Immature natural killer cell (primary cell): ENCODE measurements at regions not wholly inside any gene's neighbourhood (a gene's known extent, or its start where the extent isn't known, plus 50 kb on each side); places are given as distances from the start of the nearest gene placed in this dataset.
"Not testable (repeated sequence)": the region's sequence is repeated elsewhere in the genome, so short reads cannot be mapped to it uniquely, and the experiment has no call there.

Experiments
- DNase-seq, 3 donors: peaks; one replicate each; pipeline ENCODE4 v3.0.0; 2022; ENCODE audit warnings: mixed read lengths in 1 of 3
- H3K27ac Mint-ChIP-seq, 6 donors: one replicate each; pipeline ENCODE4 v1.8.0; 2020; ENCODE audit warnings: mixed read lengths in 6 of 6, mild to moderate bottlenecking in 5 of 6, inconsistent platforms in 4 of 6, moderate library complexity in 3 of 6
- H3K27me3 Mint-ChIP-seq, 3 donors: one replicate each; pipeline ENCODE4 v1.8.0; 2020 to 2021; ENCODE audit warnings: low read depth in 3 of 3, mild to moderate bottlenecking in 3 of 3, mixed read lengths in 3 of 3, moderate library complexity in 3 of 3, inconsistent platforms in 1 of 3
- H3K36me3 Mint-ChIP-seq, 3 donors: one replicate each; pipeline ENCODE4 v1.8.0; 2020; ENCODE audit warnings: mixed read lengths in 3 of 3, inconsistent platforms in 2 of 3, mild to moderate bottlenecking in 2 of 3
- H3K4me1 Mint-ChIP-seq, 2 donors: one replicate each; pipeline ENCODE4 v1.8.0; 2020; ENCODE audit warnings: inconsistent platforms in 2 of 2, mild to moderate bottlenecking in 2 of 2, mixed read lengths in 2 of 2, moderate library complexity in 1 of 2
- H3K4me3 Mint-ChIP-seq, 5 donors: one replicate each; pipeline ENCODE4 v1.8.0; 2020; ENCODE audit warnings: mild to moderate bottlenecking in 5 of 5, mixed read lengths in 5 of 5, inconsistent platforms in 3 of 5, moderate library complexity in 3 of 5
- H3K9me3 Mint-ChIP-seq, 6 donors: one replicate each; pipeline ENCODE4 v1.8.0; 2020; ENCODE audit warnings: mild to moderate bottlenecking in 6 of 6, mixed read lengths in 6 of 6, inconsistent platforms in 4 of 6, moderate library complexity in 3 of 6

DNA sequence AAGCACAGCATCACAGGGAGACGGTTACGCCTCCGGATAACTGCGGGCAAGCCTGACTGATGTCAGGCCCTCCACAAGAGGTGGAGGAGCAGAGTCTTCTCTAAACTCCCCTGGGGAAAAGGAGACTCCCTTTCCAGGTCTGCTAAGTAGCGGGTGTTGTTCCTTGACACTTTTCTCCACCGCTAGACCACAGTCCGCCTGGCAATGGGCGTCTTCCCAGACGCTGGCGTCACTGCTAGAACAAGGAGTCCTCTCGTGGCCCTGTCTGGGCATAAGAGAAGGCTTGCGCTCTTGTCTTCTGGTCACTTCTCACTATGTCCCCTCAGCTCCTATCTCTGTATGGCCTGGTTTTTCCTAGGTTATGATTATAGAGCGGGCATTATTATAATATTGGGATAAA lies 808.5 kb upstream of the GRIA3 start:
- H3K27ac Mint-ChIP-seq, DNase-seq, H3K9me3 Mint-ChIP-seq, H3K4me1 Mint-ChIP-seq, H3K27me3 Mint-ChIP-seq, H3K4me3 Mint-ChIP-seq, H3K36me3 Mint-ChIP-seq: not testable (repeated sequence)

- Mint-ChIP-seq H3K36me3 (no peaks in the 10 kb centered on the region), H3K4me1 (no peaks in the 10 kb centered on the region), H3K27me3 (peaks cover 0 to 2% (median 0%) of the 10 kb centered on the region in 3 donors), H3K9me3 (peaks cover 0 to 7% (median 4%) of the 10 kb centered on the region in 6 donors), H3K4me3 (no peak overlapping the region), H3K27ac (no peak overlapping the region)
- DNase-seq = no peak
These were observed 795.1 kb upstream of the GRIA3 start for GRCh38 chrX:122389005-122389404.

- Mint-ChIP-seq H3K27ac (no peak overlapping the region), H3K36me3 (no peaks in the 10 kb centered on the region), H3K4me3 (no peak overlapping the region), H3K4me1 (no peaks in the 10 kb centered on the region), H3K9me3 (peaks cover 0 to 4% (median 0%) of the 10 kb centered on the region in 6 donors), H3K27me3 (peaks cover 0 to 1% (median 0%) of the 10 kb centered on the region in 3 donors)
- DNase-seq = no peak
These were observed 765.3 kb upstream of the GRIA3 start for GRCh38 chrX:122418758-122419157.

DNA sequence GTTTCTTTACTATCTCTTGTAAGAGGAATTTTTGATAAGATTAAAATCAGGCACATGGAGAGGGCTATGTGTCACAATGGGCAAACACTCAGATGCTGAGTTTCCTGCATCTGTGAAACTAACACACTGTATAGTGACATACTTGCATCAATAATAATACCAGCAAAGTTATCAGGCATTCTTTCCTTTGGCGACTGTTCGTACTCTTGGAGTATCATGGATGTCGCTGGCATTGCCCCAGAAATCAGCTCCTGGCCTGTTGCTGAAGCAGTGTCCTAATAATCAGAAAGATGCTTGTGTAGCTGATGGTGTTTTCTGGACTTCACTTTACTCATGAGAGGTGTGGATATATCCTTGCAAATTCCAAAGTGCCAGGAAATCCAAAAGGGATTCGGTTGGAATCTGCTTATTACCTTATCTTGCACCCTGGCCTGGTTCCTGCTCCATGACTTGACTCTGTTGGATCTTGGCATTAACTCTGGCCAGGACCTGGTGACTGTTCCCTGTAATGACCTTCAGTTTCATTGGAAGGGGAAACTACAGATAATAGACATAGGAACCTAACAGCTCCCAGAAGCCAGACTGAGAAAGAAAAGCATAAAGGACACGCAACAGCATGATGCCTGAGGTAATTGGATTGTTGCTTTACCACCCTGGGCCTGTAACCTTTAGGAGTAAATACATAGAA lies 762.5 kb upstream of the GRIA3 start:
- H3K4me3 Mint-ChIP-seq = no peak overlapping the region
- peaks cover 0 to 7% (median 0%) of the 10 kb centered on the region in 6 donors for H3K9me3 Mint-ChIP-seq
- no peaks in the 10 kb centered on the region for H3K36me3 Mint-ChIP-seq
- H3K27me3 Mint-ChIP-seq = peaks cover 1 to 3% (median 2%) of the 10 kb centered on the region in 3 donors
- DNase-seq = no peak
- H3K4me1 Mint-ChIP-seq = no peaks in the 10 kb centered on the region
- no peak overlapping the region for H3K27ac Mint-ChIP-seq

DNA sequence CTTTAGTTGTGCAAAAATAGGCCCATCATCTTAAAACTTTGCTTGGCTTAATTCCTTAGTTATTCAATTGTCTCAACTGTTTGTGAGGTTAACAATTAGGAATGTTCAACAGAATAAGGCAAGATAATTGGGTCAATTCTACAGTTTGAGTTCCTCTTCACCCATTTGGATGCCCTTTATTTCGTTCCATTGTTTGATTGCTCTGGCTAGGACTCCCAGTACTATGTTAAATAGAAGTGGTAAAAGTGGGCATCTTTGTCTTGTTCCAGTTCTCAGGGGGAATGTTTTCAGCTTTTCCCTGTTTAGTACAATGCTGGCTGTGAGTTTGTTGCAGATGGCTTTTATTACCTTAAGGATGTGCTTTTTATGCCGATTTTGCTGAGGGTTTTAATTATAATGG lies 761.5 kb upstream of the GRIA3 start:
- no peaks in the 10 kb centered on the region for H3K4me1 Mint-ChIP-seq
- H3K4me3 Mint-ChIP-seq = no peak overlapping the region
- no peaks in the 10 kb centered on the region for H3K36me3 Mint-ChIP-seq
- peaks cover 1 to 3% (median 2%) of the 10 kb centered on the region in 3 donors for H3K27me3 Mint-ChIP-seq
- no peak for DNase-seq
- peaks cover 0 to 7% (median 1%) of the 10 kb centered on the region in 6 donors for H3K9me3 Mint-ChIP-seq
- H3K27ac Mint-ChIP-seq = no peak overlapping the region

DNA sequence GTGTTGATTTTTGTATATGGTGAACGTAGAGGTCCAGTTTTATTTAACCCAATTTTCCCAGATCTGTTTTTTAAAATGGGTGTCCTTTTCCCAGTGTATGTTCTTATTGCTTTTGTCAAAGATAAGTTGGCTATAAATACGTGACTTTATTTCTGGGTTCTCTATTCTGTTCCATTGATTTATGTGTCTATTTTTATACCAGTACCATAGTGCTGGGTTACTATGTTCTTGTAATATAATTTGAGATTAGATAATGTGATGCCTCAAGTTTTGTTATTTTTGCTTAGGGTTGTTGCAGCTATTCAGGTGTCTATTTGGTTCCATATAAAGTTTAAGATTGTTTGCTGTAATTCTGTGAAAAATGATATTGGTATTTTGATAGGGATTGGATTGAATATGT lies 749.1 kb upstream of the GRIA3 start:
- DNase-seq = no peak
- Mint-ChIP-seq H3K4me3 (no peak overlapping the region), H3K27me3 (peaks cover 0 to 2% (median 2%) of the 10 kb centered on the region in 3 donors), H3K4me1 (no peaks in the 10 kb centered on the region), H3K27ac (no peak overlapping the region), H3K36me3 (no peaks in the 10 kb centered on the region), H3K9me3 (peaks cover 0 to 23% (median 7%) of the 10 kb centered on the region in 6 donors)

DNA sequence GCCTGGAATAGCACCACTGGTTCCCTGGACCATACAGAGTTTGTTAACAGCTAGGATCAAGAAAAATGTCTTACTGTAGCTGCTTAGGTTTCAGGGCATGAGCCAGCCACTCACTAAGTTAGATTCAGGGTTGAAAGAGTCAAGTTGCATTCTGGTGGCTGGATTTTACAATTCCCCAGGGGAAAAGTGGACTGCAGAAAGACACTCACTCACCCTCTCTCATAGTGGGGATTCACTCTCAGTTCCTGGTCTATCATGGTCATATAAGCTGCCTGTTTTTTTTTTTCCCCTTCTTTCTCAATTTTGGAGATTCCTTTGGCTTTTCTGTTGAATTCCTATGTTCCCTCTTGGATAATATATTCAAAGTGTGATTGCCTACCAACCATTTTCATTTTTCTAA lies 744.2 kb upstream of the GRIA3 start:
- no peaks in the 10 kb centered on the region for H3K4me1 Mint-ChIP-seq
- H3K27ac Mint-ChIP-seq = no peak overlapping the region
- H3K9me3 Mint-ChIP-seq = peaks cover 4 to 32% (median 6%) of the 10 kb centered on the region in 6 donors
- no peak overlapping the region for H3K4me3 Mint-ChIP-seq
- H3K36me3 Mint-ChIP-seq = no peaks in the 10 kb centered on the region
- no peak for DNase-seq
- H3K27me3 Mint-ChIP-seq = no peaks in the 10 kb centered on the region

DNA sequence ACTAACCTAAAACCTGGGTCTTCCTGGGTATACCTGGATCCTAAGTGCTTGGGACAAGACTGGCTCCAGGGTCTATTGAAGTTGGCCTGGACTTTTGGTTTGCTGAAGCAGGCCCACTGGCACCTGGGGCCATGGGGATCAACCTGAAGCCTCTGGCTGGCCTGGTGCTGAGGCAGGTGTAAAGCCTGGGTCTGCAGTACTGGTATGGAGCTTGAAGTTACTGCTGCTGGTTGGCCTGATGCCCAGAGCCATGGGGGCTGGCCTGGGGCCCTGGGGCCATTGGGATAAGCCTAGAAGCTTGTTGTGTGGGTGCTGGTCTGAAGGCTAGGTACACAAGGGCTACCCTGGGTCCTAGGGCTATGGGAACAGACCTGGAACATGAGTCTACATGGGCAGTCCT lies 743.2 kb upstream of the GRIA3 start:
- Mint-ChIP-seq H3K4me3 (no peak overlapping the region), H3K4me1 (no peaks in the 10 kb centered on the region), H3K27ac (no peak overlapping the region), H3K9me3 (peaks cover 4 to 32% (median 8%) of the 10 kb centered on the region in 6 donors), H3K36me3 (peaks cover 0 to 3% (median 0%) of the 10 kb centered on the region in 3 donors), H3K27me3 (no peaks in the 10 kb centered on the region)
- DNase-seq = no peak

GRCh38 chrX:122441451-122441850 lies 742.6 kb upstream of the GRIA3 start:
- H3K9me3 Mint-ChIP-seq = peaks cover 3 to 27% (median 6%) of the 10 kb centered on the region in 6 donors
- no peak overlapping the region for H3K4me3 Mint-ChIP-seq
- peaks cover 0 to 3% (median 0%) of the 10 kb centered on the region in 3 donors for H3K36me3 Mint-ChIP-seq
- H3K27me3 Mint-ChIP-seq = no peaks in the 10 kb centered on the region
- no peak for DNase-seq
- no peak overlapping the region for H3K27ac Mint-ChIP-seq
- H3K4me1 Mint-ChIP-seq = no peaks in the 10 kb centered on the region

GRCh38 chrX:122445466-122445865 lies 738.6 kb upstream of the GRIA3 start:
- peaks cover 0 to 3% (median 0%) of the 10 kb centered on the region in 3 donors for H3K36me3 Mint-ChIP-seq
- peaks cover 4 to 14% (median 9%) of the 10 kb centered on the region in 6 donors for H3K9me3 Mint-ChIP-seq
- no peak overlapping the region for H3K27ac Mint-ChIP-seq
- no peaks in the 10 kb centered on the region for H3K27me3 Mint-ChIP-seq
- H3K4me1 Mint-ChIP-seq = no peaks in the 10 kb centered on the region
- DNase-seq = no peak
- H3K4me3 Mint-ChIP-seq = no peak overlapping the region

DNA sequence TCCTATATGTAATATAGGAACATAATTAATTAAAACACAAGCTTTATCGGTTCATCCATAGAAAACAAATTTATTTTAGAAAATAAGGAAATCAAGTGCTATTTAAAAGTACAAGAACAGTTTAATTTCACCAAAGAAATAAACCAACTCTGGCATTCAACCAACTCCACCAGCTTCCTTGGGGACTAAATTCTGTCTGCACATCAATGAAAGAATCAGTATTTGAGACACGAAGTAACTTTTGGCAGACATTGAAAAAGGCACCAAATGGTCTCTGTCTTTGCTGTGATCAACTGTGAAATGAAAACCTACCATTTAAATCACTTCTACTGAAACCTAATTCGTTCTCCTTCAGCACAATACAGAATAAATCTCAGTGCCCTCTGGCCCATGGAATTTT lies 719.7 kb upstream of the GRIA3 start:
- no peak overlapping the region for H3K27ac Mint-ChIP-seq
- no peaks in the 10 kb centered on the region for H3K36me3 Mint-ChIP-seq
- no peaks in the 10 kb centered on the region for H3K27me3 Mint-ChIP-seq
- peaks cover 0 to 8% (median 0%) of the 10 kb centered on the region in 6 donors for H3K9me3 Mint-ChIP-seq
- no peak overlapping the region for H3K4me3 Mint-ChIP-seq
- no peaks in the 10 kb centered on the region for H3K4me1 Mint-ChIP-seq
- no peak for DNase-seq

GRCh38 chrX:122475306-122475705 lies 708.8 kb upstream of the GRIA3 start:
- no peak for DNase-seq
- Mint-ChIP-seq H3K27ac (no peak overlapping the region), H3K4me1 (no peaks in the 10 kb centered on the region), H3K9me3 (peaks cover 0 to 7% (median 3%) of the 10 kb centered on the region in 6 donors), H3K36me3 (no peaks in the 10 kb centered on the region), H3K27me3 (peaks cover 0 to 3% (median 0%) of the 10 kb centered on the region in 3 donors), H3K4me3 (no peak overlapping the region)

DNA sequence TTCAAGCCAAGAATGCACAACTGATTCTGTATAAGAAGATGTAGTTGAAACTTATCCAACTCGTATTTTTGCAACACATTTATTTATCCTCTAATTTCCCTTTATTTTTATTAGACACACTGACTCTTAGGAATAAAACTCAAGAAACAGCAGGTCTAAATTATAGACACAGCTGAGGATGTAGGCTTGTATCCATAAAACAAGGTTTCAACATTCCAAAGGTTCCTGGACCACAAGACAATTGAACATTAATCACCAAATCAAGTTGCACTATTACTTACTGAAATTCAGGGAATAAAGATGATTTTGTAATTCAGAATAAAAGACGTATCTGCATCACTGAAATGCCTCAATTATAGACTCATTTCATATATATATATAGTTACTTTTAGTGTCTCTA lies 683.5 kb upstream of the GRIA3 start:
- Mint-ChIP-seq H3K27ac (no peak overlapping the region), H3K4me1 (no peaks in the 10 kb centered on the region), H3K9me3 (peaks cover 0 to 12% (median 8%) of the 10 kb centered on the region in 6 donors), H3K27me3 (peaks cover 0 to 2% (median 0%) of the 10 kb centered on the region in 3 donors), H3K36me3 (no peaks in the 10 kb centered on the region), H3K4me3 (no peak overlapping the region)
- DNase-seq = no peak

DNA sequence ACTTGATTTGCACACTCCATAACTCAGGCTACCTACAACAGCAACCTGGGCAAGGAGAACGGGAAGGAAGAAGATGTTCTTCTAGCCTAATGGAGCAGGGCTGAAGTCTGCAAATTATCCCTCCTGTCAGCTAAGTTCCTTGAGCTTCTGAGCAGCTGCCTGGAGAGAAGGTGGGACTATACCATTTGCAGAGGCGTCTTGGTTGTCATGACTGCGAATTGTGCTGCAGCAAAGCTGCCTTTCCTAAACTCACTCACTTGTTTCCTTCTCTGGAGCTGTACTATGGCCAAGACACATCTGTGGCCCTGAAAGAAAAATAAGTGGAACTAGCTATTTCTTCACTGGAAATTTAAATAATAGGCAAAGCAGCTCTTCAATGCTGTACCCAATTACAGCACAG lies 682.4 kb upstream of the GRIA3 start:
- Mint-ChIP-seq H3K36me3 (no peaks in the 10 kb centered on the region), H3K4me3 (no peak overlapping the region), H3K9me3 (peaks cover 0 to 12% (median 8%) of the 10 kb centered on the region in 6 donors), H3K4me1 (no peaks in the 10 kb centered on the region), H3K27me3 (no peaks in the 10 kb centered on the region), H3K27ac (no peak overlapping the region)
- DNase-seq = no peak

- H3K36me3 Mint-ChIP-seq = no peaks in the 10 kb centered on the region
- no peak overlapping the region for H3K4me3 Mint-ChIP-seq
- H3K4me1 Mint-ChIP-seq = no peaks in the 10 kb centered on the region
- no peak overlapping the region for H3K27ac Mint-ChIP-seq
- no peak for DNase-seq
- peaks cover 0 to 14% (median 7%) of the 10 kb centered on the region in 6 donors for H3K9me3 Mint-ChIP-seq
- no peaks in the 10 kb centered on the region for H3K27me3 Mint-ChIP-seq
These were observed 680.1 kb upstream of the GRIA3 start for GRCh38 chrX:122504026-122504425.
